B cell (primary cell): ENCODE measurements at regions not wholly inside any gene's neighbourhood (a gene's known extent, or its start where the extent isn't known, plus 50 kb on each side); places are given as distances from the start of the nearest gene placed in this dataset.

Experiments used
- ATAC-seq: fragments of 200-7000 bp; cut with Tn5 transposase; one replicate; pipeline ENCODE4 v1.10.0; 2021; ENCODE audit warnings: low read depth, mild to moderate bottlenecking, moderate number of reproducible peaks, moderate library complexity
- CTCF ChIA-PET: fragments of 350-600 bp; sonication (Branson Sonifier 250); formaldehyde crosslinking; loops from one replicate; lab custom pipeline; 2021; ENCODE audit warnings: antibody characterized with exemption, inconsistent platforms; lab: Charles Lee
- POLR2A ChIA-PET: fragments of 350-600 bp; sonication (Branson Sonifier 250); formaldehyde crosslinking; loops from one replicate; lab custom pipeline; 2021; ENCODE audit warnings: antibody characterized with exemption; lab: Charles Lee
- DNase-seq: peaks from one replicate; pipeline ENCODE4 v3.0.0; 2013
- H2AFZ ChIP-seq: 2 replicates; pipeline ENCODE4 v1.6.1; 2012; ENCODE audit warnings: mild to moderate bottlenecking, low read depth, low read length; ENCODE audit not compliant: insufficient read depth, poor library complexity, severe bottlenecking
- H3K27ac ChIP-seq, 2 donors: 1 replicate in 1 of 2; 2 replicates in 1 of 2; pipeline ENCODE4 v1.5.1; 2012 to 2013; ENCODE audit warnings: low read length in 2 of 2, mild to moderate bottlenecking in 2 of 2, moderate library complexity in 1 of 2
- H3K27me3 ChIP-seq, 4 experiments: fragments of 200-600 bp in 1 of 4; sonication (generic) in 1 of 4; replicated peaks in 1 of 4; 1 replicate in 2 of 4; 2 replicates in 2 of 4; pipeline versions ENCODE4 v1.6.1 to v1.7.0; 2013 to 2016; ENCODE audit warnings: low read length in 3 of 4, mild to moderate bottlenecking in 2 of 4, mixed read lengths in 1 of 4, moderate library complexity in 1 of 4; ENCODE audit not compliant: insufficient read depth in 4 of 4, control insufficient read depth in 3 of 4; ENCODE audit errors: control extremely low read depth in 1 of 4
- H3K36me3 ChIP-seq, 2 experiments: replicated peaks in 1 of 2; 1 replicate in 1 of 2; 2 replicates in 1 of 2; pipeline versions ENCODE4 v1.6.1 to v1.7.1; 2013; ENCODE audit warnings: low read length in 1 of 2; ENCODE audit not compliant: insufficient read depth in 2 of 2, control insufficient read depth in 1 of 2; ENCODE audit errors: control extremely low read depth in 1 of 2, extremely low read depth in 1 of 2
- H3K4me1 ChIP-seq, 2 donors: fragments of 200-600 bp in 1 of 2; sonication (generic) in 1 of 2; 1 replicate in 1 of 2; 2 replicates in 1 of 2; pipeline versions ENCODE4 v1.5.1 to v1.6.1; 2013 to 2017; ENCODE audit warnings: low read length in 2 of 2; ENCODE audit not compliant: control insufficient read depth in 2 of 2, insufficient read depth in 2 of 2
- H3K4me2 ChIP-seq: replicated peaks from 2 replicates; pipeline ENCODE3; 2012; ENCODE audit warnings: mild to moderate bottlenecking, low read depth, low read length; ENCODE audit not compliant: poor library complexity, severe bottlenecking
- H3K4me3 ChIP-seq, 5 experiments: fragments of 200-600 bp in 1 of 5; sonication (generic) in 1 of 5; 1 replicate in 3 of 5; 2 replicates in 2 of 5; pipeline versions ENCODE4 v1.5.1 to v1.7.0; 2011 to 2016; ENCODE audit warnings: low read length in 4 of 5, mild to moderate bottlenecking in 4 of 5, low read depth in 2 of 5, control low read depth in 1 of 5, moderate library complexity in 1 of 5; ENCODE audit not compliant: insufficient read depth in 1 of 5; ENCODE audit errors: control extremely low read depth in 1 of 5, extremely low read depth in 1 of 5
- H3K79me2 ChIP-seq: fragments of 200-600 bp; sonication (generic); one replicate; pipeline ENCODE4 v1.6.0; 2016; ENCODE audit warnings: low read length; ENCODE audit not compliant: control insufficient read depth, insufficient read depth
- H3K9ac ChIP-seq: fragments of 200-600 bp; sonication (generic); 2 replicates; pipeline ENCODE4 v1.6.1; 2017; ENCODE audit warnings: mild to moderate bottlenecking, low read length, moderate library complexity
- H3K9me3 ChIP-seq, 3 donors: one replicate each; pipeline versions ENCODE4 v1.6.1 to v1.7.1; 2013; ENCODE audit warnings: low read length in 2 of 3; ENCODE audit not compliant: control insufficient read depth in 2 of 3, insufficient read depth in 1 of 3; ENCODE audit errors: control extremely low read depth in 1 of 3
- H4K20me1 ChIP-seq: 2 replicates; pipeline ENCODE4 v1.6.0; 2012; ENCODE audit warnings: mild to moderate bottlenecking, low read length; ENCODE audit not compliant: insufficient read depth, control insufficient read depth, poor library complexity, severe bottlenecking
- H3K27ac Mint-ChIP-seq: one replicate; pipeline ENCODE4 v1.8.0; 2021; ENCODE audit warnings: mixed read lengths
- H3K27me3 Mint-ChIP-seq: one replicate; pipeline ENCODE4 v1.8.0; 2021; ENCODE audit warnings: mixed read lengths
- H3K4me1 Mint-ChIP-seq: one replicate; pipeline ENCODE4 v1.8.0; 2021; ENCODE audit warnings: mixed read lengths
- H3K4me3 Mint-ChIP-seq: one replicate; pipeline ENCODE4 v1.8.0; 2021; ENCODE audit warnings: mixed read lengths
- H3K9me3 Mint-ChIP-seq: one replicate; pipeline ENCODE4 v1.8.0; 2022; ENCODE audit warnings: mixed read lengths; ENCODE audit not compliant: insufficient read depth
- CTCF ChIP-seq: fragments of 200-600 bp; IDR thresholded peaks from one replicate; pipeline ENCODE4 v1.8.0; 2022; ENCODE audit warnings: antibody characterized with exemption, mild to moderate bottlenecking
- EZH2 ChIP-seq: IDR thresholded peaks from 2 replicates; pipeline ENCODE4 v1.6.1; 2012; ENCODE audit warnings: borderline replicate concordance, low read depth, mild to moderate bottlenecking, moderate library complexity, low read length; ENCODE audit not compliant: insufficient read depth, poor library complexity, severe bottlenecking
- WGBS: methylation state at CpG from one replicate; pipeline ENCODE4 v1.1.5; 2013; ENCODE audit warnings: missing lambda C conversion rate; ENCODE audit not compliant: insufficient coverage; 5-methylcytosine and 5-hydroxymethylcytosine counted together
- intact Hi-C: fragments of 100-400 bp; cut with micrococcal nuclease; formaldehyde crosslinking; loops from one replicate; pipeline ENCODE4 v1.10.0; 2022

- Histone ChIP-seq H3K9me3 (peaks cover 0 to 3% (median 0%) of the 10 kb centered on the region in 3 donors), H3K79me2 (no peaks in the 10 kb centered on the region), H3K4me3 (no peak overlapping the region), H2AFZ (no peak overlapping the region), H3K36me3 (no peaks in the 10 kb centered on the region), H3K4me1 (no peaks in the 10 kb centered on the region), H3K9ac (no peak overlapping the region), H3K27me3 (peaks cover 0 to 6% (median 0%) of the 10 kb centered on the region in 4 experiments), H3K4me2 (no peak overlapping the region), H4K20me1 (no peaks in the 10 kb centered on the region), H3K27ac (no peak overlapping the region)
- 67% methylated on average over 1 of the region's 3 CpGs for WGBS
- no peak for ATAC-seq
- ChIA-PET POLR2A (no interaction called here), CTCF (no interaction called here)
- no peak for TF ChIP-seq CTCF
- no peak for TF ChIP-seq EZH2
- H3K9me3 Mint-ChIP-seq: peaks cover 2% of the 10 kb centered on the region
- peaks cover 28% of the 10 kb centered on the region for H3K27me3 Mint-ChIP-seq
- intact Hi-C loops: no loop called here
- H3K27ac Mint-ChIP-seq: no peak overlapping the region
- H3K4me3 Mint-ChIP-seq: no peak overlapping the region
- no peak for DNase-seq
- H3K4me1 Mint-ChIP-seq: no peaks in the 10 kb centered on the region
These were observed 121.2 kb upstream of the PTPN3 start for GRCh38 chr9:109619310-109619709.

- Mint-ChIP-seq H3K4me1 (no peaks in the 10 kb centered on the region), H3K27me3 (peaks cover 28% of the 10 kb centered on the region), H3K4me3 (no peak overlapping the region), H3K9me3 (no peaks in the 10 kb centered on the region), H3K27ac (no peak overlapping the region)
- H3K4me2 ChIP-seq: no peak overlapping the region
- DNase-seq (no peak), ATAC-seq (no peak)
- CTCF ChIA-PET: no interaction called here
- no peaks in the 10 kb centered on the region for H4K20me1 ChIP-seq
- H3K36me3 ChIP-seq: no peaks in the 10 kb centered on the region
- H3K9ac ChIP-seq: no peak overlapping the region
- no peak overlapping the region for H2AFZ ChIP-seq
- WGBS: 83% methylated on average over 3 of the region's 3 CpGs
- no peaks in the 10 kb centered on the region for H3K9me3 ChIP-seq
- H3K27ac ChIP-seq: no peak overlapping the region
- intact Hi-C loops: no loop called here
- H3K4me3 ChIP-seq: no peak overlapping the region
- TF ChIP-seq EZH2 (no peak), CTCF (no peak)
- peaks cover 0 to 7% (median 4%) of the 10 kb centered on the region in 4 experiments for H3K27me3 ChIP-seq
- H3K4me1 ChIP-seq: no peaks in the 10 kb centered on the region
- no peaks in the 10 kb centered on the region for H3K79me2 ChIP-seq
- POLR2A ChIA-PET: no interaction called here
These were observed 126.0 kb upstream of the PTPN3 start for GRCh38 chr9:109624143-109624542.
